HPDE6-E6E7 (cell line): ENCODE measurements at regions not wholly inside any gene's neighbourhood (a gene's known extent, or its start where the extent isn't known, plus 50 kb on each side); places are given as distances from the start of the nearest gene placed in this dataset.
"Not testable (repeated sequence)": the region's sequence is repeated elsewhere in the genome, so short reads cannot be mapped to it uniquely, and the experiment has no call there.

ENCODE experiments used
- DNase-seq: peaks from one replicate; pipeline ENCODE4 v3.0.0; 2011; ENCODE audit warnings: missing footprints; ENCODE audit errors: extremely low spot score

DNA sequence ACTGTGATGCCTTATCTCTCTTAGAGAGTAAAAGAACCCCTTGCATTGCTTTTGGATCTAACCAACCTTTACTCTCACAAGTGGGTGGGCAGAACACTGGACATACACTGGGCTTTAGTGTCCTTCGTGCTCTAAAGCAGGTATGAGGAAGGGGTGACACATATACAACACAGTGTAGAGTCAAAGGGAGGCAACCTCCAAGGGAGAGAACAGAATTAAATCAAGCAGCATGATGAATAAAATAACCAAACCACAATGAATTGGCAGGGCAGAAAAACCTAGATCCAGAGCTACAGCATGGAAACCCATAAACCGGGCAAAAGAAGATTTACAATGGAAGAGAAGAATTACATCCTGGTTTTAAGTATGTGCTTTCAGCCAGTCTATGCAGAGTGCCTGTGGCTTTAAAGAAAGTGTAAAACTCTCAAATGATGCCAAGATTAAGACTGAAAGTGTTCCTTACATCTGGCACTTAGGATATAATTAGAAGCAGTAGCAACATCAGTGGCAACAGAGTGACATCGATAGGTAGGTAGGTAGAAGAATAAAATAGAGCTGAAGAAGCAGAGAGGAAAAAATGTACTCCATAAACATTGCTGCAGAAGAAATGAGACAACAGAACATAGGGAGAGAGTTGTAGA is 191.7 kb upstream of the ZC3H15 start:
- no peak for DNase-seq

DNA sequence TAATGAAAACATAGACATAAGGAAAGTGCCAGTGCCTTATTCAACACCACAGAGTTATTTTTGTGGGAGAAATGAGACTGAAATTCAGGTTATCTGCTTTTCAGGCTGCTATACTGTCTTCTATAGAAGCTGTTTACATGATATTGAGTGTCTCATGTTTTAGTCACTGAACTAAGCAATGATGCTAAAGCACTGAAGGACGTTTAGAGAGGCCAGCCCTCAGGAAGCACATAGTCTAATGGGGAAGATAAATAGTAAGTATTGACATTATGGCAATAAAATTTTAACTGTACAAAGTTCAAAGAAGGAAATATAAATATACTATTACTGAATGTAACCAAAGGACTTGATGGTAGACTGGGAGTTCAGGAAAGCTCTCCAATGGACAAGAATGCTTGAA is 186.4 kb upstream of the ZC3H15 start:
- DNase-seq, result no peak

DNA sequence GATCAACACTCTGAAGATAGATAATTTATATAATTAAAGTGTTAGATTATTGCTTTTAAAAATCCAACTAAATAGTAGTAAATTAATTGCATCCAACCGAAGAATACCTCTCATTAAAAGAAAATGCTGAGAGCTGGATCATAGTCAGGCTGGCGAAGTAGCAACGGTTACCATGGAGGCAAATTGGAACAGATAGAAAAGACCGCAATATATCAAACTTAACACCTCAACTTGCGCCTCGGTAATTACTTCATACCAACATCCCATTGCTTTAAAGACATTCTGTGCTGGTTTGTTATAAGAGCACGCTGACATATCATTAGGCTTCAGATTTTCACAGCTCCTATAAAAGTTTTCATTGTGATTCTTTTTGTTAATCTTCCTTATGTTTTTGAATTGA is 183.8 kb upstream of the ZC3H15 start:
- no peak for DNase-seq

DNA sequence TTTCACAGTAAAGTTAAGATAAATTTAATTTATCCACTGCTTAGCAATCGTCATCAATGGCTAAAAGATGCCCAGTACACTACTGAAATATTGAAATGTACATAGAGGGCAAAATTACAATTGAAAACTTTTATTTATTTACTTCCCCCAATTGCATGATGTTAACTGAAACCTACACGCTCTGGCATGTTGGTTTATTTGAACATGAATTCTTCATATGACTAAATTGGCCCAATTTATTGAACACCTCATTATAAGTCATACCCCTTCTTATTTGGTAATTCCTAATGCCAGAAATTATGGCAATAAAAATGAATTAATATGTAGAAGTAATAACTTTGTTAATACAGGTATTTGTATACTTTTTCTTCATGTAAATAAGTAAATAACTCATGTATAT is 183.0 kb upstream of the ZC3H15 start:
- peak; percentile 11 for DNase-seq

DNA sequence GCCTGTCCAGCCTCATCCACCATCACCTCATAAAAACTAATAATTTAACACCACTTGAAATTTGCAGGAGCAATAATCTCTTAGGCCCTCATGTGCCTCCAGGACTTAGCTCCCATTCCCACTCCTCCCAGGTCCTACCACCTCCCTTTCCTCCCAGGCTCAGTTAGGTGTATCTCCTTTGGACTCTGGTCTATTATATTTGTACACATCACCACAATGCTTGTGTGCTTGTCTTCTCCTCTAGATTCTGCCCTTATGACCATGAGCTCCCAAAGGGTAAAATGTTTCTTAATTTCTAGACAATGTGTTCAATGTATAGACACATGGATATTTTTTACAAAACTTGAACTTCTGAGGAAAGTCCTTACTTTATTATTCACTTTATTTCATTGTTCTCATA is 182.0 kb upstream of the ZC3H15 start:
- no peak for DNase-seq

DNA sequence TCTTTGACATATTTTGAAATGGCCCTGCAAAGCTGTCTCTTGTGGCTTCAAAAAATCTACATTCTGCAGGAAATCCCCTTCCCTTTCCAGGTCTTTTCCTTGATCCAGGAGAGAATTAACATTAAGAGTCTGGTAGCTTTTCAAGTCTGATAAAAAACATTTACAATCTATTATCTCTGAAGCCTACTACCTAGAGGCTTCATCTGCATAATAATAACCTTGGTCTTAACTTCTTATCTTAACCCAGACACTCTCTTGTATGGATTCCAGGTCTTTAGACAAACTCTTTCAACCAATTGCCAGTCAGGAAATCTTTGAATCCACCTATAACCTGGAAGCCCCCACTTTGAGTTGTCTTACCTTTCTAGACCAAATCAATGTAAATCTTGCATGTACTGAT is 179.3 kb upstream of the ZC3H15 start:
- DNase-seq, result no peak

DNA sequence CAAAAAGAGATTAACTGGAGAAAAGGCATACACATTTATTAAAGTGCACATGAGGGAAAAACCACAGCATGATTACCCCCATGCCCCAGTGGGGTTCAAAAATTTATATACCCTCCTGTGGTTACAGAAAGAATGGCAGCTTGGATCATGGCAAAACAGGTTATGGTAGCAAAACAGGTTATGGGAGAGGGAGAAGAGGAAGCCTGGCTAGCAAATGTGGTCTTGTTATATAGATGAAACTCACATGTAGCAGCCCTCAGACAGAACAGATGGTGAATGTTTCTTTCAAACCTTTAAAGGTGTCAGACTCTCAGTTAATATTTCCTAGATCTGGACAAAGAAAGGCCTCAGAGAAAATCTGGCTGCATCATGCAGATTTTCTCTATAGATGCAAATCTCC is 178.2 kb upstream of the ZC3H15 start:
- DNase-seq, result no peak

DNA sequence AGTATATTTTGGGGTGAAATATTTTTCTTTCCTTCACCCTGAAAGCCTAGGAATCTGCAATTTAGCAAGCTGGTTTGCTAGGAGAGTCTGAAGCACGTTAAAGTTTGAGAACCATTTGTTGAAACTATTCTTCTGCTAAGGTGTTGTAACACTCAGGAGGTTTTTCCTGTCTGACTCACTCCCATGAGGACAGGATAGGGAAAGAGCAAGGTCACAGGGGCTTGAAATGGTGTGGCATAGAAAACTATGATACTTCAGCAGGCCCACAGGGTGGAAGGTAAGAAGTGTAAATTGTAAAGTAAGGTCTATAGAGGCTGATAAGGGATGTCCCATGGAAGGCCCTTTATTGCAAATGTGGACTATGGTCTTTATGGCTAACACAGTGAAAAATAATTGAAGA is 177.7 kb upstream of the ZC3H15 start:
- peak; percentile 28 for DNase-seq

DNA sequence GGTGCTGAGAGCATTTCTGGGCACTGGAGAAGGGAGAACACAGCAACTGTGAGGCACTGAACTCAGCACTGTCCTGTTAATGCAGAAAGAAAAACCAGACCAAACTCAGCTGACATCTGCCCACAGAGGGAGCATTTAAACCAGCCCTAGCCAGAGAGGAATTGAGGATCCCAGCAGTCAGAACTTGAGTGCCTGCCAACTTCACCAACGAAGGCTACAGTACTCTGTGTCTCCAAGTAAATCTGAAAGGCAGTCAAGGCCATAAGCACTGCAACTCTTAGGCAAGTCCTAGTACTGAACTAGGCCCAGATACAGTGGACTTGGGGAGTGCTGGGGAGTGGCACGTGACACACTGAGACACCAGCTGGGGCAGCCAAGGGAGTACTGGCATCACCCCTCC is 176.2 kb upstream of the ZC3H15 start:
- DNase-seq, result no peak

DNA sequence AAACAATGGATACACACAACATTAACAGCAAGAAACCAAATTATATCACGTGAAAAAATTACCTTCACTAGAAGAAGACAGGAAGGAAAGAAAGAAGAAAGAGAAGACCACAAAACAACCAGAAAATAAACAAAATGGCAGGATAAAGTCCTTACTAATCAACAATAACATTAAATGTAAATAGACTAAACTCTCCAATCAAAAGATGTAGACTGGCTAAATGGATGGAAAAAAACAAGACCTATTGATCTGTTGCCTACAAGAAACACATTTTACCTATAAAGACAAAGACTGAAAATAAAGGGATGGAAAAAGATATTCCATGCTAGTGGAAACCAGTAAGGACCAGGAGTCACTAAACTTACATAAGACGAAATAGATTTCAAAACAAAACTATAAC is 167.0 kb upstream of the ZC3H15 start:
- no peak for DNase-seq

DNA sequence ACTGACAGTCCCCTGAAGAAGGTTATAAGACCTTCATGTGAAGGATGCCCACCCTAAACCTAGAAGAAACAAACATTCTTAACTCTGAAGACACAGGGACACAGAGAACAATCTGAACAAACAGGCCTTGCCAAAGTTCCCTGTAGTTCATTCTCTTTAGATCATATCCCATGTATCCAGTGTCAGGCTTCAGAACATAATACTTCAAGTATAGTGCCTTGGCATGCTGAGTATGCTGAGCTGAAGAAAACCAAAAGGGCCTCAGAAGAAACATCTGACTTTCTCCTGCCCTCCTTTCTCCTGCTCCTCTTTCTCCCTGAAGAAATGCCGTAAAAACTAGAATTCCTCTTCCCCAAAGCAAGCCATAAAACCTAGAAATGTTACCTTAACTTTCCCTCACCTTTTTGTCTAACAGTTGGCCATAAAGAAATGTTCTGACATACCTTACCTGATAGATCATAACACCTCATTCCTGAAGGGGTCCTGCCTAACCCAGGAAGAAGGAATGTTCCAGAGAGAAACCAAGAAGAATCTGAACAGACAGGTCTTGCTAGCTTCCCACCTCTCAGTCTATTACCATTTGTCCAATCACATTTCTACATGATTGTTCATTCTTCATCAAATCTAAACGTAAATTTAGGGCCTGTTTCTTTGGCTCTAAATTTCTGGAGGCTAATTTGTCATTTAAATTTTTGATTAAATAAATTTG is 160.1 kb upstream of the ZC3H15 start:
- DNase-seq, result peak; percentile 15

DNA sequence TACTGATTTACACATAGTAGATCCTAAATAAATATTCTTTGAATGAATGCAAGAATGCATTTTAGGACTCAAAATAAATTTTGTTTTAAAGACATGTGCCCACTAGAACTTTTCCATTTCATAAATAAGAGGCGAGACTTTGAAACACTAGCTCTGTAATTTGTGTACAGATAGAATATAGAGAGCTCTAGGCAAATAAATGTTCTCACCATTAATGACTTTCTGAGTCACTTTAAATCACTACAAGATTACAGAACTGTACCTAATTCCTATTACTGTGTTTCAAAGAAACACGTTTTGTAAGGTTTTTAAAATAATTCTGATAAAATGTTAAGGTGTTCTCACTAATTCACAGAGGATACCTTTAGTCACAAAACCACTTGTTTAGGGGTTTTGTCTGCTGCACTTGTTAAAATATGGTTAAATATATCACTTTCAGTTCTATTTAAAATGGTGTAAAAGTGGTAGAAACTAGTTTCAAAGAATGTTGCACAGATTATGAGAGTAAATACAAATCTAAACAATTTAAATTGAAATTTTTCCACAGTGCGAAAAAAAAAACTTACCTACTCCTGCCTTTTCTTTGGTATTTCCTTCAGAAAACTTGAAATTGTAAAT is 158.7 kb upstream of the ZC3H15 start:
- no peak for DNase-seq

DNA sequence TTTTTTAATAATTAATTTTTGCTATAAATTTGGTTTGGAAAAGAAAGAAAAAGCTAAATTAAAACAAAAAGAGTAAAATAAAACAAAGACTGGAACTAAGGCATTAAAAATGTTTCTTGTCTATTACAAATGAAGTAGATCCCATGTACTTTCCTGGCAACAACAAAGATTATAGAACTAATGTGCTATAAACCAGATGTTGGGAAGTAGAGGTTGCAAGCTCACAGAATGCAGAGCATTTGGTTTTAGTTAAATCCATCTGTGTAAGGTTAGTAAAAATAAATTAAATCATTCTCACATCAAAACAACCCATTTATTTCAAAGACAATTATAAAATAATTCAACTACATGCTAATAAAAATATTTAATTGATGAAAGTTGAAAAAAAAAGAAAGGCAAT is 157.2 kb upstream of the ZC3H15 start:
- DNase-seq, result no peak

DNA sequence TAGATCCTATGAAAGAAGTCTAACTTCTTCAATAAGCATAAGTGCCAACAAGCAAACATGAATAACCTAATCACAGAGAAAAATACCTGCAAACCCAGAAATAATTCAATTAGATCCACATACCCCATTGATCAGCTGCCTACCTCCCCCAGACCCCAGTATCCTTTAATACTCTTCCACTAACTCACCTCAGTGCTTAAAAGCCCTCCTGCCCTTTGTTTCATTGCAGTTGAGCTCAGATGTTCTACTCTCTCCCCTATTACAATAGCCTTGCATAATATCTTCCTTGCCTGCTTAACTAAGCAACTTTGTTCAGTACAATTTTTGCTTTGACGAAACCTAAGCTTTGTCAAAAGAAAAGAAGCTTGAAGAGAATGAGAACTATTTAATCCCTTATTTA is 156.0 kb upstream of the ZC3H15 start:
- DNase-seq, result no peak

DNA sequence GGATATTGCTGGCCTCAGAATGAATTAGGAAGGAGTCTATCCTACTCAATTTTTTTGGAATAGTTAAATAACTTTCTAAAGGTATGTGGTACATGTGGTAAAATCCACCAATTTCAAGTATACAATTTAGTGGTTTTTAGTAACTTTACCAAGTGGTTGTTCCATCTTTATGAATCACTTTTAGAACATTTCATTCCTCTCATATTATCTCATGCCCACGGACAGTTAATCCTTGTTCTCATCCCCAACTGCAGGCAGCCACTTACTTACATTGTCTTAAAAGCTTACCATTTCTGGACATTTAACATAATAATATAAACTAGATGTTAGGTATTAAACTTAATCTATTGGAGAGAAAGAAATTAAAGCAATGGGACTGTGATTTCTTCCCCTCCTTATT is 146.3 kb upstream of the ZC3H15 start:
- DNase-seq, result no peak

DNA sequence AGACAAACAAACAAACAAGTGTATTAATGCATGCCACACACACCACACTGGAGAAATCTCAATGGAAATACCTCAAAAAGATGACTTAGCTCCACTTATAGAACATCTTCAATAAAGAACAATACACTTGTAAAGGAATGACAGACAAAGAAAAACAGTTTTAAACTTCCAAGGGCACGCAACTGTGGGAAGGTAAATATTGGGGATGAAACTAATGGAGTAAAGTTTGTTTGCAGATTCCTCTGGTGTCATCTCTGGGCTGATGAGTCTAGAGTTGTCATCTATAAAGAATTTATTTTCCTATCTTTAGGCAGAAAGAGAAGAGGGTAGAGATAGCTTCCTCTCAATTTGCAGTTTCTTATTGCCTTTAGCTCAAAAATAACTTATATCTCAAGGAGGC is 144.0 kb upstream of the ZC3H15 start:
- DNase-seq, result no peak

DNA sequence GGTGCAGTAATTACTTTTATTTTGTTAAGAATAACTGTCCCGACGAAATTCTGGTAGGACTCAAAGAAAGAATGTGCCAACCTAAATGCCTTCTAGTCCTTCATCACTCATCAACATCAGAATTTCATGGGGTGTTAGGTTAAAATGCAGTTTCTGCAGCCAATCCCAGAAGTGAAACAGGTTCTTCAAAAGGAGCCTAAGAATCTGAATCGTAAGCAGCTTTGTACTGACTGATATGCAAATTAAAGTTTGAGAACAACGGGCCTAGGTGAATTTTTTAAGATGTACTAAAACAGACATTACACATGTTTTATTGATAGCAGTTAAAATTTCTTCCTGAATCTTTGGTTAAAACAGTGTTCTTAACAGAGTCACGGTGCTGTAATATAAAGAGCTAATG is 140.3 kb upstream of the ZC3H15 start:
- no peak for DNase-seq

DNA sequence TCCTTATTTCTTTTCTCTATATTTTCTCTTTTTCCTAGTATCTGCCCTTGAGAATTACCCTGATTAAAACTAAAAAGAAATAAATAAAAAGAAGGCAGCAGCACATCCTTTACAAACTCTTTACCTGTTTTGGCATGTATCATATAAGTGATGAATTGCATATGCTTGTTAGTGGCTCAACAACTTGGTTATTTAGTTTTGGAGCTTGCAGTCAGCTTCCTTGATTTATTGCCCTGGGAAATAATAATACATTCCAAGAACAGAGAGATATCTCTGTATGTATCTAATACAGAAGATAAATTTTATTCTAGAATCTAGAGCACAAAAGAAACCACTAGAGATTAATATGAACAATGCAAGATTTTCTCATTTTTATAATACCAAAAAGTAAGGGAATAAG is 139.8 kb upstream of the ZC3H15 start:
- DNase-seq, result no peak

DNA sequence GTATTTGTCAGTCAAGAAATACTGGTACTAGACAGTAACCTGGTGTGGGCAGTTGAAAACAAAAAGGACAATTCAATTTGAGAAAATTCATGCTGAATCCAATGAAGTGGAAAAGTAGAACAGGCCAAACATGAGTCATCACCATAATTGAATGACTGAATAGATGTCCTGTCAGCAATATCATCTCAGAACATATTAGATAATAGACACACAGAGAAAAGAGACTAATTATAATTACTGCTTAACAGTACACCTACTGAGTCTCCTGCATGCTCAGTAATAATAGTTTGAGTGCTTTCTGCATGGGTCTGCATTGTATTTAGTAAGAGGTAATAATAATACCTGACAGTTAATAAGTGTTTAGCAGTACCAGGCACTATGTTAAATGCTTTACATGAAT is 138.6 kb upstream of the ZC3H15 start:
- DNase-seq, result peak; percentile 15

DNA sequence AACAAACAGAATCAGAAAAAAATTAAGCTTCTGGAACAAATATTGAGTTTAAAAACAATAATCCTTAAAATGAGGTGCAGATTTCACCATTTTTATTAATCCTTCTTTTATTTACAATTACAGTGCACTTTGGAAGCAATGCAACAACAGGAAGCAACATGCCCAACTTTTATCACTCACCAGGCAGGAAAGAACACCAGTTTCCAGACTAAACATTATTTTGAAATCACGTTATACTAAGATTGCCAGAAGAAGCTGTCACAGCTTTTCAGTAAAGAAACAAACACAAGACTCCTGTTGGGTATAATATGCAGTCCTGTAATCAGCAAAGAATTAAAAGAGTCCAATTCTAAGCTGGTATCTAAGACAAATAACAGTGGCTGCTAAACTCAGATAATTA is 137.9 kb upstream of the ZC3H15 start:
- DNase-seq, result peak; percentile 3

DNA sequence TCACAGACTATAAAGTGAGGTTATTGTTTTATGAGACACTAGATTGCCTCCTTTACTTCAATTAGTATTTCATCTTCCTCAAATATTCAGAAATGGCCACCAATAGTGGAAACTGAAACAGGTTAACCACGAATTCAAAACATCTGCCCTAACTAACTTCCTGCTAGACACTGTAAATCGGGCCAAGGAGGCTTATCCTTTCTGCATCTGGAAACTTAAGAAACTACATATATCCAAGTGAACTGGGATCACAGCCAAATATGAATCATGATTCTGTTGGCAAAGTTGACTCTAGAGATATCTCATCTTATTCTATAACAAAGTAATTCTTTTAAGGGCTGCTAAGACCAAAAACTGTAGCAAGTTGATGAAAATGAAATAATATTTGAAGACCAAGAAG is 136.6 kb upstream of the ZC3H15 start:
- DNase-seq, result peak; percentile 20

DNA sequence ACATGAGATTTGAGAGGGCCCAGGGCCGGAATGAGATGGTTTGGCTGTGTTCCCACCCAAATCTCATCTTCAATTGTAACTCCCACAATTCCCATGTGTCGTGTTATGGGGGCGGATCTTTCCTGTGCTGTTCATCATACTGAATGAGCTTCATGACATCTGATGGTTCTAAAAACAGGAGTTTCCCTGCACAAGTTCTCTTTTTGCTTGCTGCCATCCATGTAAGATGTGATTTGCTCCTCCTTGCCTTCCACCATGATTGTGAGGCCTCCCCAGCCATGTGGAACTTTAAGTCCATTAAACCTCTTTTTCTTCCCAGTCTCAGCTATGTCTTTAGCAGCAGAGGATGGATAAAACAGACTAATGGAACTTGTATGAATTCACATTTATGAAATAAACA is 131.9 kb upstream of the ZC3H15 start:
- DNase-seq, result not testable (repeated sequence)

DNA sequence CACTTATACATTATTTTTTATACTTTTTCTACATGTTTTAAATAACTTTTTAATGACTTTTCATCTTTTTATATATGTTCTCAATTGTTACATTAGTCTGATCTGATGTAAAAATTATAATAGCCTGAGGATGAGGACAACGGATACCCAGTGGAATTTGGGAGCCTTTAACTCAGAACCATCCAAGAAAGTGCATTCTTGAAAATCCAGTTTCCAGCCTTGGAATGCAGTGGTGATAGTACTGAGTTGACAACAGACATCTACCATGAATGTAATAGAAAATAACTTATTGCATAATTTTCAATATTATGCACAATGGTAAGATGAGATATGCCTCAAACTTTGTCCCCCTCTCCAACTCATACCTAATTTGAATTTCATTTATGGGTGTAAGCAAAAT is 120.7 kb upstream of the ZC3H15 start:
- DNase-seq, result no peak
